HG02973 (cell line): ENCODE measurements at regions not wholly inside any gene's neighbourhood (a gene's known extent, or its start where the extent isn't known, plus 50 kb on each side); places are given as distances from the start of the nearest gene placed in this dataset.
"Not testable (repeated sequence)": the region's sequence is repeated elsewhere in the genome, so short reads cannot be mapped to it uniquely, and the experiment has no call there.

ENCODE experiments used
- ATAC-seq: cut with Tn5 transposase; IDR thresholded peaks from one replicate; pipeline ENCODE4 v1.9.1; 2021; ENCODE audit warnings: moderate library complexity; ENCODE audit not compliant: unreplicated experiment

DNA sequence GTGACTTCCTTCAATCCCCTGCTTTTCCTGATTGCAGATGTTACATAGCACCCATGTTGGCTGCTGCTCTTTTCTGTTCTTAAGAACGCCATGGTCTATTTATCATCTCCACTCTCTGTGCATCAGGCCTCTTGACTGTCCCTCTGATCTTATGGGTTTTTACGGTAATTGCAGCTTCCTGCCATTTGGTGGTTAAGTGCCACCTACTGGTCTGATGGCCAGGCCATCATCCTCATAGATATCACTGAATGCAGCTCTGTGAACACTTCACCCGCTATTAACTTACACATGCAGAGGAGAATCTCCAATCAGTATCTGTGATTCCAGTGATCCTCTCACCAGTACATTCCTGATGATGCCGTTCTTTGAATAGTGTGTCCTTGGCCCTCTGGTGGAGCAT lies 382.4 kb downstream of the TRAM1L1 start:
- no peak for ATAC-seq

DNA sequence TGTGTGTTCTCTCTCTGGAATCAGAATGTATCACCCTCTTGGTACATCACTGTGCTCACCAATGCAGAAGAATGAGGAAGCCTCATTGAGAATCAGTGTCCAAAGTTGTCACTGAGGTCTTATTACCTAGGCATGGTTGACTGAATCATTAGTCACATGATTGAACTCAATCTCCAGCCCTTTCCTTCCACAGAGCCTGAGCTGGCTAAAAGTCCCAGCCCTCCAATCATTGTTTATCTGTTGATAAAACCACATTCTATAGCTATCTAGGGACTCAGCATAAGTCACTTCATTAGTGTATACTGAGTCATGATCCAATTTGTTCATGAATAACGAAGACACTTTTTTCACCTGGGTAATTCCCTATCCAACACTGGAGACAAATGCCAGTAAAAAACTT lies 396.8 kb downstream of the TRAM1L1 start:
- no peak for ATAC-seq

GRCh38 chr4:116668190-116668589 lies 417.2 kb downstream of the TRAM1L1 start:
- no peak for ATAC-seq

- no peak for ATAC-seq
Measured at GRCh38 chr4:116665716-116666115, 419.7 kb downstream of the TRAM1L1 start.

- ATAC-seq = no peak
Measured at GRCh38 chr4:116664198-116664597, 421.2 kb downstream of the TRAM1L1 start.

GRCh38 chr4:116639070-116639577 lies 446.3 kb downstream of the TRAM1L1 start:
- no peak for ATAC-seq

GRCh38 chr4:116638592-116638991 lies 446.8 kb downstream of the TRAM1L1 start:
- ATAC-seq = no peak

DNA sequence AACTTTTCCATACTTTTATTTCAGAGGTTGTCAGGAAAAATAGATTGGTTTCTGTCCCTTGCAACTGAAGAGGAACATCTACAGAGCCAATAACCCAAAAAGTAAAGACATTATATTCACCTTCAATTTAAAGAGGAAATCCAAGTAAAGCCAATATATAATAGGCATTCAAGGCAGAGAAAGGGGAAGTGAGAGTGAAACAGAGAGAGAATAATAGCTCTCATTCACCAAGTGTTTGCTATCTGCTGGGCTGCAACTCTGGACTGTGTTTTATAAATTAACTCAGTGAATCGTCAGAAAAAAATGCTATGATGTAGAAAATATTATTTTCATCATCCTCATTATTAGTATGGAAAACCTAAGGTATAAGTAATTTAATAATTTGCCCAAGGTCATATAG lies 448.5 kb downstream of the TRAM1L1 start:
- peak; percentile 99 for ATAC-seq

- no peak for ATAC-seq
Measured at GRCh38 chr4:116632269-116632668, 453.1 kb downstream of the TRAM1L1 start.

DNA sequence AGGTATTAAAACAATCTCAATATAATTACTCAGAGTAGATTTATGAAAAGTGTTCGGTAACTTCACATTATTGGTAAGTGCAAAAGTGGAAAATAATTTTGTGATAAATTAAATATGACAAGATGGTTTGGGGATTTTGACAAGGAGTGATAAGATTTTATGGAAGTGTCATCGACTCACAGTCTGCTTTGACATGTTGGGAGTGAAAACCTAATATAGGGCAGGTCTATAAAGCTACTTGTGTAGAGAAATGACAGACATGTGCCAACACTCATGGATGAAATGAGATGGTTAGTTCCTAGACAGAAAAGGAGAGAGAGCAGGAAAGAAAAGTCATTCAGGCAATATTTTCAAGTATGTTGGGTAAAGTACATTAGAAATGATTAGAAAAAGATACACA lies 456.8 kb downstream of the TRAM1L1 start:
- ATAC-seq = no peak

DNA sequence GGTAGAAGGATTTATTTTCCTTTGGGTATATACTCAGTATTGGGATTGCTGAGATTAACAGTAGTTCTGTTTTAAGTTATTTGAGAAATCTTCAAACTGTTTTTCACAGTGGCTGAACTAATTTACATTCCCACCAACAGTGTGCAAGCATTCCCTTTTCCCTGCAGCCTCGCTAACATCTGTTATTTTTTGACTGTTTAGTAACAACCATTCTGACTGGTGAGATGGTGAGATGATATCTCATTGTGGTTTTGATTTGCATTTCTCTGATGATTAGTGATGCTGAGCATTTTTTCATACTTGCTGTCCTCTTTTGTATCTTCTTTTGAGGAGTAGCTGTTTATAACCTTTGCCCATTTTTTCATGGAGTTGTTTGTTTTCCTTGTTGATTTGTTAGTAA lies 457.8 kb downstream of the TRAM1L1 start:
- no peak for ATAC-seq

- not testable (repeated sequence) for ATAC-seq
Measured at GRCh38 chr4:116619508-116619907, 465.9 kb downstream of the TRAM1L1 start.

GRCh38 chr4:116618638-116619037 lies 466.7 kb downstream of the TRAM1L1 start:
- no peak for ATAC-seq

GRCh38 chr4:116603096-116603495 lies 482.3 kb downstream of the TRAM1L1 start:
- no peak for ATAC-seq

DNA sequence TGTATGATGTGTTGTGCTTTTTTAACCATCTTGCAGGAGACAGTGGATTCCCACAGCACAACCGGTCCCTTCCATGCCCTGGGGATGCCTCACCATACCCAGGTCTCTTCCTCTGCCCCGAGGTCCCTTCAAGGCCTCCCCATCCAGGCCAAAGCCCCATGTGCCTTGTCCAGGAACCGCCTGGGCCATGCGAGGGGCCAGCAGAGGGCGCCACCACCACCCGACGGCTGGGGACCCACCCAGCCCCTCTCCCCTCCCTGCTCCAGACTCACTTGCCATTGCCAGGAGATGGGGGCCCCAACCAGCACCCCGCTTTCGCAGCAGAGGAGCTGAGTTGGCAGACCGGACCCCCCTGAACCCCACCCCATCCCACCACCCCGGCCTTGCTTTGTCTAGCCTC lies 485.5 kb downstream of the TRAM1L1 start:
- no peak for ATAC-seq

DNA sequence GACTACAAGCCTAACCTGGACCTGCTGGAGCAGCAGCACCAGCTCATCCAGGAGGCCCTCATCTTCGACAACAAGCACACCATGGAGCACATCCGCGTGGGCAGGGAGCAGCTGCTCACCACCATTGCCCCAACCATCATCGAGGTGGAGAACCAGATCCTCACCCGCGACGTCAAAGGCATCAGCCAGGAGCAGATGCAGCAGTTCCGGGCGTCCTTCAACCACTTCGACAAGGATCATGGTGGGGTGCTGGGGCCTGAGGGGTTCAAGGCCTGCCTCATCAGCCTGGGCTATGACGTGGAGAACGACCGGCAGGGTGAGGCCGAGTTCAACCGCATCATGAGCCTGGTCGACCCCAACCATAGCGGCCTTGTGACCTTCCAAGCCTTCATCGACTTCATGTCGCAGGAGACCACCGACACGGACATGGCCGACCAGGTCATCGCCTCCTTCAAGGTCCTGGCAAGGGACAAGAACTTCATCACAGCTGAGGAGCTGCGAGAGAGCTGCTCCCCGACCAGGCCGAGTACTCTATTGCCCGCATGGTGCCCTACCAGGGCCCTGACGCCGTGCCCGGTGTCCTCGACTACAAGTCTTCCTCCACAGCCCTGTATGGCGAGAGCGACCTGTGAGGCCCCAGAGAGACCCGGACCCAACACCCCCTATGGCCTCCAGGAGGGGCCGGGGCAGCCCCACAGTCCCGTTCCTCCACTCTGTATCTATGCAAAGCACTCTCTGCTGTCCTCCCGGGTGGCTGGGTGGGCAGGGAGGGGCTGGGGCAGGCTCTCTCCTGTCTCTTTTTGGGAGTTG lies 486.2 kb downstream of the TRAM1L1 start:
- ATAC-seq = no peak

DNA sequence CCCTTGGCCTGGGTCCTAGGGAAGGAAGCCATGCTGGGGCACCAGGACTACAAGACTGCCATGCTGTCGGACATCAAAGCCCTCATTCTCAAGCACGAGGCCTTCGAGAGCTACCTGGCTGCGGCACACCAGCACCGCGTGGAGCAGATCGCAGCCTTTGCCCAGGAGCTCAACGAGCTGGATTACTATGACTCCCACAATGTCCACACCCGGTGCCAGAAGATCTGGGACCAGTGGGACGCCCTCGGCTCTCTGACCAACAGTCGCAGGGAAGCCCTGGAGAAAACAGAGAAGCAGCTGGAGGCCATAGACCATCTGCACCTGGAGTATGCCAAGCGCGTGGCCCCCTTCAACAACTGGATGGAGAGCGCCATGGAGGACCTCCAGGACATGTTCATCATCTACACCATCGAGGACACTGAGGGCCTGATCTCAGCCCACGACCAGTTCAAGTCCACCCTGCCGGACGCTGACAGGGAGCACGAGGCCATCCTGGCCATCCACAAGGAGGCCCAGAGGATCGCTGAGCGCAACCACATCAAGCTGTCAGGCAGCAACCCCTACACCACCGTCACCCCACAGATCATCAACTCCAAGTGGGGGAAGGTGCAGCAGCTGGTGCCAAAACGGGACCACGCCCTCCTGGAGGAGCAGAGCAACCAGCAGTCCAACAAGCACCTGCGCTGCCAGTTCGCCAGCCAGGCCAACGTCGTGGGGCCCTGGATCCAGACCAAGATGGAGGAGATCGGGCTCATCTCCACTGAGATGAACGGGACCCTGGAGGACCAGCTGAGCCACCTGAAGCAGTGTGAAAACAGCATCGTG lies 487.0 kb downstream of the TRAM1L1 start:
- no peak for ATAC-seq

GRCh38 chr4:116590648-116591047 lies 494.7 kb downstream of the TRAM1L1 start:
- no peak for ATAC-seq

- ATAC-seq = no peak
Measured at GRCh38 chr4:116588783-116589182, 496.6 kb downstream of the TRAM1L1 start.

DNA sequence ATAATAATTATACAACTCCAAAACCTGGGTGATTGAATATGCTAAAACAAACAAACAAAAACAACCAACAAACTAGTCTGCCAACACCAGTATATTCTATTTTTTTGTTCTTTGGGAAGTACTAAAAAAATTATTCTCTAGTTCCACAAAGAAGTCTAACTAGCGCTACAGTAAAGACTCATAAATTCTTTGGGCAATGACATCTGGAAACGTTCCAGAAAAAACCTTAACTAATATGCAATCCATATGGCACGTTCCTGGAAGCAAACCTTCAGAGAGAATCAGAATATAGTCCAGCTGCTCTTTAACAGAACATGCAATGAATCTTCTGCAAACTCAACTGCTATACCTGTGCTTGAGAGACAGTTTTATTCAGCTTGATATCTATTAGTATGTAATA lies 500.1 kb downstream of the TRAM1L1 start:
- ATAC-seq = no peak

DNA sequence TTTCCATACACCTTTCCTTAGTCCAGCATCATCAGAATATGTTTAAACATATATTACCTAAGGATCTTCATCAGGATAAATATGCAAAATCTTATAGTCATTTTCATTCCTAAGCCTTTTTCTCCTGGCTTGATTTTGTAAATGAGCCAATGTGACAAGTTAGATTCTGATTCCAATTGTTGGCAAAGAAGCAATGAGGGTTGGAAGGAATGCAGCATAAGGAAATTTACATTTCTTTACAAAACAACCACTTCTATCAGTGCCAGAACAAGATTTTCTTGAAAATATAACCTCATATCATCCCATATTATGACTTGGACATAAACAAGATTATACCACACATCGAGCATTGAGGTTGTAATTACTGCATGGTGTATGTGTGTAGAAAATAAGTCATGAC lies 508.1 kb downstream of the TRAM1L1 start:
- no peak for ATAC-seq

DNA sequence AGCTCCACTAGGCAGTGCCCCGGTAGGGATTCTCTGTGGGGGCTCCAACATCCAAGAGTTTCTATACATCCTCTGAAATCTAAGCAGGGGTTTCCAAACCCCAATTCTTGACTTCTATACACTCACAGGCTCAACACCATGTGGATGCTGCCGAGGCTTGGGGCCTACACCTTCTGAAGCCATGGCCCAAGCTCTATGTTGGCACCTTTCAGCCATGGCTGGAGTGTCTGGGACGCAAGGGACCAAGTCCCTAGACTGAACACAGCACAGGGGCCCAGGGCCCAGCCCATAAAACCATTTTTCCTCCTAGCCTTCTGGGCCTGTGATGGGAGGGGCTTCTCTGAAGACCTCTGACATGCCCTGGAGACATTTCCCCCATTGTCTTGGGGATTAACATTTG lies 511.8 kb downstream of the TRAM1L1 start:
- no peak for ATAC-seq
